Activated T-cell treated with anti-CD3 and anti-CD28 coated beads for 4 hours (primary cell): ENCODE measurements at regions not wholly inside any gene's neighbourhood (a gene's known extent, or its start where the extent isn't known, plus 50 kb on each side); places are given as distances from the start of the nearest gene placed in this dataset.
"Not testable (repeated sequence)": the region's sequence is repeated elsewhere in the genome, so short reads cannot be mapped to it uniquely, and the experiment has no call there.

Source experiments
- DNase-seq: peaks from one replicate; pipeline ENCODE4 v3.0.0-alpha.2; 2020

DNA sequence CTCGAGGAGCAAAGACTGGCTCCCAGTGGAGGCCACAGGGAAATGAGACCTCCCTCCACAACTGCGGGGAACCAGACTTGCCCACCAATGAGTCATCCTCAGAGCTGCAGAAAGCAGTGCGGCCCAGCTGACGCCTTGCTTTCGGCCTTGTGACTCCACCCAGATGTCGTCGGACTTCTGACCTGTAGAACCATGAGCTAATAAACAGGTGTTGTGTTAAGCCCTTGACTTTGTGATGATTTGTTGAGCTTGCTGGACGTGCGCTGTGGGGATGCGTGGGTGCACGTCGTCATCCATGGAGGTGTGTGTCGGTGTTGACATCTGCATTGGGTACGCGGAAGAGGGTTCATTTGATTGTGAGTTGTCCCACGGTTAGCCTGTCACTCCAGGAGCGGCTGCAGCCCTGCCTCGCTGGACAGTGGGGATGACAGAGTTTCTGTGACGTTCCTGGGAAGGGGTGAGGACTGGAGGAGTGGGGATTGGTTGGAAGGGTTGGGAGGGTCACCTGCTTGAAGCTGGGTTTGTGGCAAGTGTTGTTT is 154.1 kb downstream of the SH3BP4 start:
- DNase-seq = no peak

DNA sequence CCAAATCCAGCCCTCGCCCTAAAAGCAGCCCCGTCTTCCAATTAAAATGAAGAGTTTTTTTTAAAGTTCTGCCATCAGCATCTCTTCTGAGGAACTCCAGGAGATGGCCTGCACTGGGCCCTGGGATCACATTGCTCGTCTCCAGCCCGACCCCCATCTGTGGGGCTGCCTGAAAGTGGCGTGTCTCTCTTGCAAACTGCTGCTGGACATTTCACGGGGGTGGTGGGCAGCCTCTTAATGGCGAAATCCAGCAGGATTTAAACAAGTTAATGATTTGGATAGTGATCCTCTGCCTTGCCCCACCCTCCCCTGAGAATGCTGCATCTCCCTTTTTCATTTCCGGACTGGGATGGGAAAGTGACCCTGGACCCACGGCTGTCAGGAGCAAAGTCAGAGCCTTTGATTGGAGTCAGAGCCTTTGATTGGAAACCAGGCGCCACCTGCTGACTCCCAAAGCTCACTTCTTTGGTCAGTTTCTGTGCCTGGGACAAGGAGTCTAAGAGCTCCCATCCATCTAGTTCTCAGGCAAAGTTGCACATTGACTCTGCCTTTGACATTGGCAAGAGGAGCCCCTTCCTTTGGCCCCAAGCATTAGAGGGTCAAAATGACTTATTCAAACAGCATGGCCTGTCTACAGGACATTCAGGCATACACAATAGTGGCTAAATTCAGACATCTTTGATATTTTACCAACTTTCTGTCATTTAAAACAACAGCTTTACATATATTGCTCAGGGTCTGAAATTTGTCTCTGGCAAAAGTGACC is 155.2 kb downstream of the SH3BP4 start:
- DNase-seq = no peak

DNA sequence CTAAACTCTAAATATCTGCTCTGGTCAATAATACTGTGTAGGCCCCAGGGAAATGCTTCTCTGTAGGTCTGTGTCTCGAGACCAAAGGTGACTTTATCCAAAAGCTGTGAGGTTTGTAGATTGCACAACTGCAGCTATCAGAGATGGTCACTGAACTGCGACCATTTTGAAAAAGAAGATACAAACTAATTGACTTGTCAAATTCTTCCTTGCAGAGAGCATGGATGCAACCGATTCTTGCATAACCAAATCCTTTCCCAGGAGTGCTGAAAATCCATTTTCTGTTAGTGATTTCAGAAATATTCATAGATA is 155.8 kb downstream of the SH3BP4 start:
- DNase-seq = no peak

GRCh38 chr2:235109561-235109960 is 157.7 kb downstream of the SH3BP4 start:
- DNase-seq = not testable (repeated sequence)

- DNase-seq = no peak
These were observed 160.5 kb downstream of the SH3BP4 start for GRCh38 chr2:235112365-235112764.

DNA sequence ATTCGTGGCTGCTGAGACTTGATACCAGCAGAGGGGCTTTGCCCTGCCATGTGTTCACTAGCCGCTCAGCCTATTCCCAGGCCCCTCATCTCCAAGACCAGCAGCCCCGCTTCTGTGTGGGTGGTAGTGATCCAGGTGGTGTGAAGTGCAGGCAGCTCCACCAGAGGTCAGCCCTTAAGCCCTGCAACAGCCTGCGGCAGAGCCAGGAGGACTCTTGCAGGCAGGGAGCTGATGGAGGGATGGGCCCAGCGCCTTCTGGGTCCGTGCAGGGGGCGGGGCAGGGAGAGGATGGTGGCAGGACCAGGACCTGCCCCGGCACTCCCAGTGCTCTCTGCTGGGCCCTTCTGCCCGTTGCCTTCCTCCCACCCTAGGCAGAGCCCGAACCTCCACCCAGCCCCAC is 162.0 kb downstream of the SH3BP4 start:
- no peak for DNase-seq

DNA sequence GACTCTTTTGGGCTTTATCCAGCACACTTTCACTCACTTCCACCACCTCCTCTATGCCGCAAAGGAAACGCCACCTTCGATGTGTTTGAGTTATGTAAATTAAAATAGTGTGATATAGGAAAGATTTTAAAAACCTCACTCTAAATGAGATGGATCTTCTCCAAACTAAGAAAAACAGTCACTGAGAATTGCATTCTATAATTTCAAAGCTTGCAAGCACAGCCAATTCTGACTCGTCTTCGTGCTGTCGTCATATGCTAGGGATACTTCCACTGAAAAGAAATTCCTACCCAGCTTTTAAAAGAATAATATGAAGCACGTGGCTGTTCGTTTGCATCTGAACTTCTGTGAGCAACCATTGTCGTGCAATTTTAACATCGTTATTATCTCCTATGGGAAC is 162.5 kb downstream of the SH3BP4 start:
- no peak for DNase-seq

DNA sequence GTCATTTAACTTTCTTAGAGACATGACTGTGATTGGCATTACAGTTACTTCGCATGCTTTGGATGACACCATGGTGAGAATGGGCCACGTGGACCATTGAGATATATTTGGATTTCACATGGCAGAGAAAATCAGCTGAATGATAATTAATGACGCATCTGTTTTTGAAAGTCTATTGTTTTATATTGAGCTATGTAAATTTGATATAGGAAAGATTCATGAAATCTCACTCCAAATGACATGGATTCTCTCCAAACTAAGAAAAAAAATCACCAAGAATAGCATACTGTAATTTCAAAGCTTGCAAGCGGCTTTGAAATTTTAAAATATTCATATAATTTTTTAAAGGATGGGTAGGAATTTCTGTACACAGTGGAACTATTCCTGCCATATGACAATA is 163.7 kb downstream of the SH3BP4 start:
- DNase-seq = no peak

GRCh38 chr2:235116885-235117492 is 165.2 kb downstream of the SH3BP4 start:
- DNase-seq = no peak

DNA sequence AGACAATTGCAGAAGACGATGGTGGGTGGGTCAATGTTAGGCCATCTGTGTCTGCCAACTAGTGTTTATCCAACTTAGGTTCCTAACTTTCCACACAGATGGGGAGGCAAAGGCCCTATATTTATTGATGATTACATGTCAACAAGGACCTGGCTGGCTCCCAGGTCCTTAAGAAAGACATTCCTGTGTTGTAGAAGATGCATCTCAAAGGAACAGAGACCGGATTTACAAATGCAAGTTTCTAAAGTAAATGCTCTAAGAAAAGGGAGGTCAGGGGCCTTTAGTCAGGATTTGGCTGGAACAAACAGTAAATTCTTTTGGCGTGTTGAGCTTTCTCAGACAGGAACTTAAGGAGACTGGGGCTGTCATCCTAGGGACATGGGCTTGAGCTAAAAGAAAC is 175.0 kb downstream of the SH3BP4 start:
- no peak for DNase-seq

DNA sequence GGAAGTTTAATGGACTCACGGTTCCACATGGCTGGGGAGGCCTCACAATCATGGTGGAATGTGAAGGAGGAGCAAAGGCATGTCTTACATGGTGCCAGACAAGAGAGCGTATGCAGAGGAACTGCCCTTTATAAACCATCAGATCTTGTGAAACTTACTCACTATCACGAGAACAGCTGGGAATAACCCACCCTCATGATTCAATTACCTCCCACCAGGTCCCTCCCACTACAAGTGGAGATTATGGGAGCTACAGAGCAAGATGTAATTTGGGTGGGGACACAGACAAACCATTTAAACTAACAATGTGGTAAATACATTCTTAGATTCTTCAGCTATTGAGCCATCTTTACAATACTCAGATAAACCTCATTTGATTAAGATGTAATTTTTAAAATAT is 176.1 kb downstream of the SH3BP4 start:
- no peak for DNase-seq

GRCh38 chr2:235129850-235130249 is 178.0 kb downstream of the SH3BP4 start:
- DNase-seq = no peak

DNA sequence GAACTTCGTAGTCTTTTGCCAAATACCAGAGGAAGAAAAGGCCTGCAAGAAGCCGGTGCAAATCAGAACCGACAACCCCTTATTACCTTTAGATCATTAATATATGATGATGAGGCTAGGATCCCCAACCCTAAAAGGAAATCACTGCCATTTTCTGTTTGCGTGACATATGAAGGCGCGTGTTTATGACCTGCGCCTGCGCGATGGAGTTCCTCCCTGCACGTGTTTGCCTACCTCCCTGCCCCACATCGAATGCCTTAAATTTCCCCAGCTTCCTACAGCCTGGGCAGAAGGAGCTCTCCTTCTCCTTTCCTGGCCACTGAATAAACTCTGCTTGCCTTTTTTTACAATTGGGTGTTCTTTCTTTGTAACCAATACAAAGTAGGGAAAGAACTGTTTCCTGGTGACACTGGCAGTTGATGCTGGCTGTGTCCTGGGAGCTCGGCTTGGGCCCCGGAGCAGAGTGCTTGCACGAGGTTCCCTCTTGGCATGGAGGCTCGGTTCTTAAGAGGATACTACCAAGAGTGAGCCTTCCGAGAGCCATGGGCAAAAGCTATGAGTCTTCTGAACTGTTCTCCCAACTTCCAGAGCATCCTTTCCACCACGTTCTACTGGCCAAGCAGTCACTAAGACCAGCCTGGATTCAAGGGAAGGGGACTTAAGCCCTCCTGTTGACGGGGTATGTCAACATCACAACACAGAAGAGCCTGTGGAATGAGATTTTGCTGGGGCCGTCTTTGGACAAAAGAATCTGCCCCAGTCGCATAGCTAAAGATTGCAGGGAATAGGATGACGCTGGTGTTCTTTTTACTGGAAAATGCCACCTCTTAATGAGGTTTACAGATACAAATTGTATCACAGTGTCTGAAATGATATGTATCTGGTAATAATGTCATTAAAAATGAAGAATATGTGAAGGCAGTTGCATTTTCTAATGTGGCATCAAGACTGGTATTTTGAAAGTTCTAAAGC is 179.8 kb downstream of the SH3BP4 start:
- no peak for DNase-seq

- no peak for DNase-seq
These were observed 180.8 kb downstream of the SH3BP4 start for GRCh38 chr2:235132651-235133050.

DNA sequence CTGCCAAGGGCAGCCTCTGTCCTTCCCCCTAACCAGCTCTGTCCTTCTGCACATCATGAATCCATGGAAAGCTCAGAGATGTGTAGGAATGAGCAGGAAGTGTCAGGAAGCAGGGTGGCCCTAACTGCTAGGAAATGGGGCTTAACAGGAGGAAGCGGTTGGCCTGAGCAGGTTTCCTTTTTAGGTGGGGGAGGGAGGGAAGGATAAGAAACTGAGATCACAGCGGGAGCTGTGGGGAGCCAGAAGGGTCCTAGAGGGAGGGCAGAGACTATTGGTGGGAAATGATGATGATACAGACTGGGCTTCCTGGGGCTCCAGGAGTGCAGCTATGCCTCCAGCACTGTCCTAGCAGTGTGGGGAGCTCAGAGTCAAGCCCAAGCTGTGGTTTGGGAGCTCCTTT is 182.0 kb downstream of the SH3BP4 start:
- no peak for DNase-seq

DNA sequence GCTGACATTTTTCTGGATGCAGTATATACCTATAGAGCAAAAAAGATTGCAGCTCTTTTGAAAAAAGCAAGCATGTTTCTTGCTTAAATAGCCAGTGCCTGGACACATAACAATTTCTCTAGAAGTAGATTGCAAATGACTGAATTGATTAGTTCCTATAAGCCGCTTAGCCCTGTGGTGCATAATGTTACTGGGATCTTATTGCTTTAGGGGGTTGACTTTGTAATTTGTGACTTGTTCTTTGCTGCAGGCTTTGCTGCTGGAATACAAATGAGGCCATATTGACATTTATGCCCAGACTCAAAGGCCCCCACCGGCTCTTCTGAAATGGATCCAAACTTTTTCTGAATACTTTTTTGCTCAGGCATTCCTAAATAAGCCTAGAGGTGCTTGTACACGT is 182.6 kb downstream of the SH3BP4 start:
- no peak for DNase-seq

DNA sequence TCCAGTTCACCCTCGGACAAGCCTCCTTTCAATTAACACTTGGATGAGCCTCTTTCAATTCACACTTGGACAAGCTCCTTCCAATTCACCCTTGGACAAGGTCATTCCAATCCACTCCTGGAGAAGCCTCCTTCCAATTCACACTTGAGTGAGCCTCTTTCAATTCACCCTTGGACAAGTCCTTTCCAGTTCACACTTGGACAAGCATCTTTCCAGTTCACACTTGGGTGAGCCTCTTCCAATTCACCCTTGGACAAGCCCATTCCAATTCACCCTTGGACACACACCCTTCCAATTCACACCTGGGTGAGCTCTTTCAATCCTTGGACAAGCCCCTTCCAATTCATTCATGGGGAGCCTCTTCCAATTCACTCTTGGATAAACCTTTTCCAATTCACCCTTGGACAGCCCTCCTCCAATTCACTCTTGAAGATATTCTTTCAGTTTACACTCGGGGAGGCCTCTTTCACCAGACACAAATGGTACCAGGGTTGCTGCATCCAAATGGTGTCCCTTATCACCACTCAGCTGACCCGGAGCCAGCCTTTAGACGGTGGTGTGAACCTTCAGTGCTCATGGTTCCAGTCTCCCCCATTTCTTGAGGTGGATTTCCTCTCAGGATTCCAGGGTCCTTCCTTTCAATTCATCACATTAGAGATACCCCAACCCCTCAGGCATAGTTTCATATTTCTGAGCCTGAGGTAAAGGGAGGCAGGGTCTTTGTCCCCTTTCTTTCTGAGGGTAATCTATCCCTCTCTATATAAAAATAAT is 183.6 kb downstream of the SH3BP4 start:
- DNase-seq = no peak

GRCh38 chr2:235135990-235136561 is 184.3 kb downstream of the SH3BP4 start:
- peak; percentile 27 for DNase-seq

DNA sequence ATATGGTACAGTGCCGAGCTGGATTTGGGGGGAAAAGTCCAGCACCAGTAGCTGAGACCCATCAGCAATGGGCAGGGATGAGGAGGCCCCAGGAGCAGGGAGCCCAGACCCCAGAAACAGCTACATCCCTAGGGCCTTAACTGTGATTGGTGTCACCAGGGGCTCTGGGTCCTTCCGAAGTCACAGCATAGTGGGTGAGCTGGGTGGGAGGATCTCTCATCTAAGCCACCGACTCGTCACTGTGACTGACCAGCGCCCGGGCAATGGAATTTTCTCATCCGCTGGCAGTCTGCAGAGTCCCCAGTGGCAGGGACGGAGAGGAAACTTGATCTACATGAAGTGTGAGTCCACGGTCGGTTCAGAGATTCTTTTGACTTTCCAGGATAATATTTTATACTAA is 186.5 kb downstream of the SH3BP4 start:
- no peak for DNase-seq

GRCh38 chr2:235139956-235140800 is 188.4 kb downstream of the SH3BP4 start:
- no peak for DNase-seq

- DNase-seq = no peak
These were observed 188.9 kb downstream of the SH3BP4 start for GRCh38 chr2:235140801-235141081.
